Fibroblast of mammary gland (primary cell): ENCODE measurements at regions not wholly inside any gene's neighbourhood (a gene's known extent, or its start where the extent isn't known, plus 50 kb on each side); places are given as distances from the start of the nearest gene placed in this dataset.

Source experiments
- DNase-seq: peaks from one replicate; pipeline ENCODE4 v3.0.0-alpha.2; 2010; ENCODE audit warnings: low read depth
- H3K4me3 ChIP-seq: 2 replicates; pipeline ENCODE4 v1.5.1; 2011; ENCODE audit warnings: low read depth, mild to moderate bottlenecking, low read length, moderate library complexity; ENCODE audit not compliant: control insufficient read depth
- CTCF ChIP-seq: conservative IDR thresholded peaks from 2 replicates; pipeline ENCODE4 v1.5.1; 2011; ENCODE audit warnings: low read depth, low read length, inconsistent platforms; ENCODE audit not compliant: control insufficient read depth, insufficient read depth

GRCh38 chr21:35764077-35764476 lies 296.2 kb downstream of the SETD4 start:
- TF ChIP-seq CTCF: no peak
- DNase-seq: no peak
- H3K4me3 ChIP-seq: no peak overlapping the region

- no peak for TF ChIP-seq CTCF
- DNase-seq: no peak
- H3K4me3 ChIP-seq: no peak overlapping the region
Measured at GRCh38 chr21:35754583-35754982, 305.7 kb downstream of the SETD4 start.

DNA sequence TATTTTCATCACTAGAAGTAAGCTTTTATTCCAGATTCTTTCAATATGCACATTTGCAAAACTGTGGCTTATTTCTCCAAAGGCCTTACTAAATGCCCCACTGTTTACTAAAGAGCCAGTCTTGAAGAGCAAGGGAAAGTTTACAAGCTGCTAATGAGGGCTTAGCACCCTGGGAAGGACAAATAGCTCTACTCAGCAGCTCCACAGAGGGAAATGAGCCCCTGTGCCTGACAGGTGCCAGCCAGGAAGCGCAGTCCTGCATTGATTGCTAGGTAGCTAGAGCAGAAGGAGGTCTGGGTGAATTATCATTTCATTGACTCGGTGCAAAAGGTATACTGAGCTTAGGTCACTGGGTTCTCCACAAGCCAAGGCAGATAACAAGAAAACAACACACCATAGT lies 307.0 kb downstream of the SETD4 start:
- no peak for DNase-seq
- no peak for TF ChIP-seq CTCF
- H3K4me3 ChIP-seq: no peak overlapping the region

- TF ChIP-seq CTCF: no peak
- H3K4me3 ChIP-seq: no peak overlapping the region
- DNase-seq: no peak
Measured at GRCh38 chr21:35751171-35751570, 309.2 kb downstream of the SETD4 start.

GRCh38 chr21:35749904-35750303 lies 310.4 kb downstream of the SETD4 start:
- no peak overlapping the region for H3K4me3 ChIP-seq
- no peak for DNase-seq
- no peak for TF ChIP-seq CTCF

DNA sequence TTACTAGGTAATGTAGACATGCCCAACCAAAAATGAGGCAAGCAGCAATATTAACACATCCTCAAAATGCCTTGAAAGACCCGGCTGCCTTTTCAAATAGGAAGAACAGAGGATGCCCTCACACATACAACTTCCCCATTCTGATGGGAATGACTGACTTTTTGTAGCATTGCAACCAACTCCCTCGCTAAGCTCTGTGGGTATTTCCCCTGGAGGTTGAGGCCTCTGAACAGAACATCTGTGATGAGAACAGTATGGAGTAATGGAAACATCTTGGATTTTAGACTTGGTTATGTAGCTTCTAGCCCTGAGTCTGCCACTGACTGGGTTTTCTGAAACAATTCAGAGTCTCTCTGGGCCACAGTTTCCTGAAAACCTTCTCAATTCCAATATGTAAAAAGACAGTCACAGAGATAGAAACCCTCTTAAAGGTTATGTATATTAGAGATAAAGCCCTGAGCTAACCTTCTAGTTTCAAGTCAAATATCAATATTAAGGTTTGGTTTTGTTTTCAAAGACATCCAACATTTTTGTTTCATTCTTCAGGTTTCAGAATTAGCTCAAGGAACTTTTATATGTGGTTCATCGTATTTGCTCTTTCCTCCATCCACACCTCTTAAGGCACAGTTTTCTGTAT lies 311.5 kb downstream of the SETD4 start:
- DNase-seq: no peak
- H3K4me3 ChIP-seq: no peak overlapping the region
- TF ChIP-seq CTCF: no peak

GRCh38 chr21:35743571-35743970 lies 316.8 kb downstream of the SETD4 start:
- DNase-seq: peak; percentile 43
- TF ChIP-seq CTCF: no peak
- H3K4me3 ChIP-seq: no peak overlapping the region
